Hepatocyte (in vitro differentiated cells): ENCODE measurements at regions not wholly inside any gene's neighbourhood (a gene's known extent, or its start where the extent isn't known, plus 50 kb on each side); places are given as distances from the start of the nearest gene placed in this dataset.
"Not testable (repeated sequence)": the region's sequence is repeated elsewhere in the genome, so short reads cannot be mapped to it uniquely, and the experiment has no call there.

ENCODE experiments used
- EZH2 ChIP-seq: fragments of 200-600 bp; sonication (generic); IDR thresholded peaks from 2 replicates; pipeline ENCODE4 v1.6.1; 2016; ENCODE audit warnings: antibody characterized with exemption, mild to moderate bottlenecking, borderline replicate concordance
- EZH2phosphoT487 ChIP-seq: fragments of 200-600 bp; sonication (generic); IDR thresholded peaks from one replicate; pipeline ENCODE4 v1.6.1; 2018; ENCODE audit warnings: antibody characterized with exemption, mild to moderate bottlenecking, low read depth, moderate library complexity; ENCODE audit not compliant: unreplicated experiment, severe bottlenecking
- TF ChIP-seq, protein P1 (sequence below): fragments of 200-600 bp; sonication (generic); IDR thresholded peaks from 2 replicates; pipeline ENCODE4 v1.5.1; 2016; ENCODE audit warnings: antibody characterized with exemption, mild to moderate bottlenecking; ENCODE audit not compliant: poor library complexity

- TF ChIP-seq, protein P1, sequence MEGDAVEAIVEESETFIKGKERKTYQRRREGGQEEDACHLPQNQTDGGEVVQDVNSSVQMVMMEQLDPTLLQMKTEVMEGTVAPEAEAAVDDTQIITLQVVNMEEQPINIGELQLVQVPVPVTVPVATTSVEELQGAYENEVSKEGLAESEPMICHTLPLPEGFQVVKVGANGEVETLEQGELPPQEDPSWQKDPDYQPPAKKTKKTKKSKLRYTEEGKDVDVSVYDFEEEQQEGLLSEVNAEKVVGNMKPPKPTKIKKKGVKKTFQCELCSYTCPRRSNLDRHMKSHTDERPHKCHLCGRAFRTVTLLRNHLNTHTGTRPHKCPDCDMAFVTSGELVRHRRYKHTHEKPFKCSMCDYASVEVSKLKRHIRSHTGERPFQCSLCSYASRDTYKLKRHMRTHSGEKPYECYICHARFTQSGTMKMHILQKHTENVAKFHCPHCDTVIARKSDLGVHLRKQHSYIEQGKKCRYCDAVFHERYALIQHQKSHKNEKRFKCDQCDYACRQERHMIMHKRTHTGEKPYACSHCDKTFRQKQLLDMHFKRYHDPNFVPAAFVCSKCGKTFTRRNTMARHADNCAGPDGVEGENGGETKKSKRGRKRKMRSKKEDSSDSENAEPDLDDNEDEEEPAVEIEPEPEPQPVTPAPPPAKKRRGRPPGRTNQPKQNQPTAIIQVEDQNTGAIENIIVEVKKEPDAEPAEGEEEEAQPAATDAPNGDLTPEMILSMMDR, result not testable (repeated sequence)
- TF ChIP-seq EZH2, EZH2phosphoT487: not testable (repeated sequence)
Measured at GRCh38 chr21:5035147-5035546, 5486.2 kb upstream of the TPTE start.
